ENCODE measurements at regions not wholly inside any gene's neighbourhood (a gene's known extent, or its start where the extent isn't known, plus 50 kb on each side); places are given as distances from the start of the nearest gene placed in this dataset.

DNA sequence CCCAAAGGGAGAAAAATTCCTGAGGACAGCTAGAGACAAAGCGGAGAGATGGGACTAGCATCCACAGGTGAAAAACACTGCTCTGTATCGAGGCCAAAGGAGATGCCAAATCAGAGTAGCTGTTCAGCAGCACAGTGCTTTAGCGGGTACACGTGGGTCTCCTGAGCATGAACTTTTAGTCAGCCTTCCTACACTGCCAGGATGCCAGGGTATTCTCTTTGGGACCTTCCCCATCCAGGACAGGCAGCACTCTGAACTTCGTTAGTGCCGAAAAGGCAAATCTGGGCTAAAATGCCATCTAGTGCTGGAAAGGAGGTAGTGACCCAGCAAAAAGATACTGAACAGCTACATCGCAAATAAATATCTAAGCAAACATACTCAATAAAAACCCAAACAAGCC, 64.9 kb downstream of the C6orf58 start:
- DNase-seq, result peak in 1 of 2 experiments; percentile 23
